ENCODE measurements at regions not wholly inside any gene's neighbourhood (a gene's known extent, or its start where the extent isn't known, plus 50 kb on each side); places are given as distances from the start of the nearest gene placed in this dataset.

DNA sequence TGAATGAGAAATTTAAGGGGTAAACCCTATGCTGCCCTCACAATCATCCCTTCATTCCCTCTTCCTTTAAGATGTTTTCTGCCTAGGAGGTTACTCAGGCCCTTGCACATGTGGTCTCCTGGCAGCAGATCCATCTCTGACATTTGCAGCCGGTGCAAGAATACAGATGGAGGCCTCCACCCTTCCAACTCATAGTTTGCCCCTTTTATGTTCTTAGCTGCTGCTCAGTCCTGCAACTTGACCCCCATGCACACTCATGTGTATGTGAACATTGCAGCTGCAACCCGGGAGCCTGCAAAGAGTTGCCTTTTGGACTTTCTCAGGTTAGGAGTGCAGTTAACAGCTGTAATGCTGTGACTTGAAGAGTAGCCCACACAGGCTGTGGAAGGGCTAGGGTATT is 131.9 kb upstream of the SGK1 start:
- Histone ChIP-seq H3K4me3 (replicated peaks in 1 of 3; ENCODE audit: insufficient read depth in 1 of 3, low read depth in 1 of 3, low read length in 3 of 3) (no peak overlapping the region), H3K27me3 (ENCODE audit: control insufficient read depth in 2 of 2, insufficient read depth in 2 of 2, low read length in 2 of 2) (no peaks in the 10 kb centered on the region), H3K36me3 (ENCODE audit: control insufficient read depth in 2 of 2, extremely low read depth in 1 of 2, insufficient read depth in 2 of 2, low read length in 2 of 2) (no peaks in the 10 kb centered on the region), H2AFZ (ENCODE audit: low read depth, low read length) (no peak overlapping the region), H3K4me1 (ENCODE audit: control insufficient read depth, extremely low read depth, insufficient read depth, low read length) (no peaks in the 10 kb centered on the region), H3K9ac (replicated peaks; ENCODE audit: extremely low read depth, insufficient read depth, low read length) (no peak overlapping the region), H3K9me1 (replicated peaks; ENCODE audit: control insufficient read depth, extremely low read depth, insufficient read depth, low read length) (no peaks in the 10 kb centered on the region), H3K4me2 (ENCODE audit: insufficient read depth, low read length) (no peak overlapping the region), H4K20me1 (replicated peaks; ENCODE audit: control insufficient read depth, extremely low read depth, insufficient read depth, low read length) (no peaks in the 10 kb centered on the region), H3K27ac (ENCODE audit: insufficient read depth, low read depth, low read length) (no peak overlapping the region), H3K79me2 (ENCODE audit: control insufficient read depth, insufficient read depth, low read length) (no peaks in the 10 kb centered on the region), H3K9me3 (replicated peaks; ENCODE audit: control insufficient read depth, insufficient read depth, low read length) (no peaks in the 10 kb centered on the region)
- intact Hi-C loops (cut with micrococcal nuclease): no loop called here
- no peak for FAIRE-seq
- ChIA-PET CTCF (no interaction called here), POLR2A (no interaction called here)
- TF ChIP-seq GATA2 (IDR thresholded peaks at IDR 0.05; ENCODE audit: insufficient read depth, insufficient read length, low read depth, low read length): no peak
- TF ChIP-seq POLR2AphosphoS5 (IDR thresholded peaks at IDR 0.05; ENCODE audit: insufficient read depth, low read depth, low read length): no peak
- TF ChIP-seq, protein P1, sequence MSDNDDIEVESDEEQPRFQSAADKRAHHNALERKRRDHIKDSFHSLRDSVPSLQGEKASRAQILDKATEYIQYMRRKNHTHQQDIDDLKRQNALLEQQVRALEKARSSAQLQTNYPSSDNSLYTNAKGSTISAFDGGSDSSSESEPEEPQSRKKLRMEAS (IDR thresholded peaks at IDR 0.05; ENCODE audit: insufficient read depth, insufficient read length): no peak
- TF ChIP-seq, protein P2, sequence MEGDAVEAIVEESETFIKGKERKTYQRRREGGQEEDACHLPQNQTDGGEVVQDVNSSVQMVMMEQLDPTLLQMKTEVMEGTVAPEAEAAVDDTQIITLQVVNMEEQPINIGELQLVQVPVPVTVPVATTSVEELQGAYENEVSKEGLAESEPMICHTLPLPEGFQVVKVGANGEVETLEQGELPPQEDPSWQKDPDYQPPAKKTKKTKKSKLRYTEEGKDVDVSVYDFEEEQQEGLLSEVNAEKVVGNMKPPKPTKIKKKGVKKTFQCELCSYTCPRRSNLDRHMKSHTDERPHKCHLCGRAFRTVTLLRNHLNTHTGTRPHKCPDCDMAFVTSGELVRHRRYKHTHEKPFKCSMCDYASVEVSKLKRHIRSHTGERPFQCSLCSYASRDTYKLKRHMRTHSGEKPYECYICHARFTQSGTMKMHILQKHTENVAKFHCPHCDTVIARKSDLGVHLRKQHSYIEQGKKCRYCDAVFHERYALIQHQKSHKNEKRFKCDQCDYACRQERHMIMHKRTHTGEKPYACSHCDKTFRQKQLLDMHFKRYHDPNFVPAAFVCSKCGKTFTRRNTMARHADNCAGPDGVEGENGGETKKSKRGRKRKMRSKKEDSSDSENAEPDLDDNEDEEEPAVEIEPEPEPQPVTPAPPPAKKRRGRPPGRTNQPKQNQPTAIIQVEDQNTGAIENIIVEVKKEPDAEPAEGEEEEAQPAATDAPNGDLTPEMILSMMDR (IDR thresholded peaks at IDR 0.05; ENCODE audit: extremely low read depth in 1 of 2, insufficient read depth in 1 of 2, low read depth in 1 of 2, low read length in 2 of 2): no peak
- TF ChIP-seq JUN (IDR thresholded peaks at IDR 0.05; ENCODE audit: borderline replicate concordance, insufficient read depth, insufficient read length, low read depth): no peak
- no peak for TF ChIP-seq POLR2A (IDR thresholded peaks at IDR 0.05; ENCODE audit: low read depth, low read length)
- no peak for TF ChIP-seq MYC (IDR thresholded peaks at IDR 0.05; ENCODE audit: low read depth, low read length)
- no peak for TF ChIP-seq EZH2 (IDR thresholded peaks at IDR 0.05; ENCODE audit: borderline replicate concordance, low read depth, low read length, severe bottlenecking)
- no peak for TF ChIP-seq FOS (IDR thresholded peaks at IDR 0.05; ENCODE audit: borderline replicate concordance, insufficient read depth, low read length)
- no TSS peak for BruUV-seq (replicated peaks)
- no peak for DNase-seq (ENCODE audit: low read depth, low spot score)
- dilution Hi-C loops (cut with MboI; ENCODE audit: extremely low pct_ligation_motif_present, low sequenced_read_pairs): loop anchor here (25.0 kb wide), 1 partner anchor 88 kb away; no protein-coding TSS in a partner anchor

Data from endothelial cell of umbilical vein (primary cell).